HL-60/S4 treated with phorbol 12-myristate 13-acetate at 8.2 ng/mL for 4 days and 3 days (cell line): ENCODE measurements at regions not wholly inside any gene's neighbourhood (a gene's known extent, or its start where the extent isn't known, plus 50 kb on each side); places are given as distances from the start of the nearest gene placed in this dataset.

ENCODE experiments used
- in situ Hi-C: fragments of 300-500 bp; cut with MboI; formaldehyde crosslinking; loops from 2 replicates; pipeline ENCODE4 v1.15.0; 2022; ENCODE audit warnings: low sequenced_read_pairs

DNA sequence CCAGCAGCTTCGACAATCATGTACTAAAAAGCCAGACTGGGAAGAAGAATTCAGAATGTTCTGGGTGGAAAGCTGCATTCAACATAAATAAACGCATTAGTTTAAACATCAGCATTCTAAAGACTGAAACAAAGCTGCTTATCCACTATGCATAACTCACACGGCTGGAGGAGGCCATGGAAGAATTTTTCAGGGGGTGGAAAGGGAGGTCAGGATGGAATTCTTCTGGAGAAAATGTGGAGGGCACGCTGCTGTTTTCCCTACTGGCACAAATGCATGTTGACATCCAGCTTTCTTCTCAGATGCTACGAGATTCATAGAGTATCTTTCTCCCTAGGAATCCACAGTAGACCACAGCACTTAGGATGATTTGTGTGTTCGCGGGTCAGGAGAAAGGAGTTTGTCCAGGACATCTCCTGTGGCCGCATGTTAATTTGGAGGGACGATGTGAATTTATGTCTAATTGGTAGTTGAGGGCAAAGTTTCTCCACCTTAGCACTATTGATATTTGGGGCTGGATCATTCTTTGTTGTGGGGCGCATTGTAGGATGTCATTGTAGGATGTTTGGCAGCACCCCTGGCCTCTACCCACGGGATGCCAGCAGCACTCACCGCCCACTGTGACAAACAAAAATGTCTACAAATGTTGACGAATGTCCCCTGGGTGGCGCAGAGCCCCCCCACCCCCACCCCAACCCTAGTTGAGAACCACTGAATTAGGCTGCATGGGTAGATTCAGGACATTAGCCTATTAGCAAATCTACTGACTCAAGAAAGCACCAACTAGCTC, 86.5 kb upstream of the KAZN start:
- in situ Hi-C loops, result no loop called here

DNA sequence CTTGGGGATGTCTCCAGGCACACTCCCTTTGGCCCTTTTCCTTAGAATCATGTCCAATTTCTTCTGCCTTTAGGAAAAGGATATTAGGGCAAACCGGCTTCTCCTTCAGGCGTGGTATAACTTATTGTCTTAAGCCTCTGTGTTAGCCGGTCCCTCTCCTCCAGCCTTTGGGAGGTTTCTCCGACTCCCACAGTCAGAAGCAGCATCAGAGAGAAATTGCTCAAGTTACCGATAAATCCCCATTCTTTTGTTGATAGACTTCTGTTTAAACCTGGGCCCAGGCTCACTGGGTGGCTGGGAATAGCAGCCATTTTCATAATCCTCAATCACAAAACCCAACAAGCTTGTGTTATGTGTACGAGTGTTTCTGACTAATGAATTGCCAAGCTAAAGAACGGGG, 85.4 kb upstream of the KAZN start:
- in situ Hi-C loops, result no loop called here

DNA sequence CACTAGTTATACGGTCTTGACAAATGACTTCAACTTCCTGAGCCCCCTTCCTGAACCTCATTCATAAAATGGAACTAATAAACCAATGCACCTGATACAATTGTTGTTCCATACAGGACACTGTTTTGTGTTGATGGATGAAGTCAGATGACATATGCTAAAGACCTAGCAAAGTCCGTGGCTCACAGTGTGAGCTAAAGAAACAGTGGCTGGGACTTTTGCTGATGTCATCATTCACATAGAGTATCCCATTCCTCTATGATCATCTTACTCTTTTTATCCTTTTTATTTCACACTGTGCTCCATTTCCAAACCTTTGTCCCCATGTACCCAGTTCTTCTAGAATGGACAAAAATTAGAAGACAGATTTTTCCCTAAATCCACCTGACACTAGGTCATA, 83.7 kb upstream of the KAZN start:
- in situ Hi-C loops, result no loop called here

DNA sequence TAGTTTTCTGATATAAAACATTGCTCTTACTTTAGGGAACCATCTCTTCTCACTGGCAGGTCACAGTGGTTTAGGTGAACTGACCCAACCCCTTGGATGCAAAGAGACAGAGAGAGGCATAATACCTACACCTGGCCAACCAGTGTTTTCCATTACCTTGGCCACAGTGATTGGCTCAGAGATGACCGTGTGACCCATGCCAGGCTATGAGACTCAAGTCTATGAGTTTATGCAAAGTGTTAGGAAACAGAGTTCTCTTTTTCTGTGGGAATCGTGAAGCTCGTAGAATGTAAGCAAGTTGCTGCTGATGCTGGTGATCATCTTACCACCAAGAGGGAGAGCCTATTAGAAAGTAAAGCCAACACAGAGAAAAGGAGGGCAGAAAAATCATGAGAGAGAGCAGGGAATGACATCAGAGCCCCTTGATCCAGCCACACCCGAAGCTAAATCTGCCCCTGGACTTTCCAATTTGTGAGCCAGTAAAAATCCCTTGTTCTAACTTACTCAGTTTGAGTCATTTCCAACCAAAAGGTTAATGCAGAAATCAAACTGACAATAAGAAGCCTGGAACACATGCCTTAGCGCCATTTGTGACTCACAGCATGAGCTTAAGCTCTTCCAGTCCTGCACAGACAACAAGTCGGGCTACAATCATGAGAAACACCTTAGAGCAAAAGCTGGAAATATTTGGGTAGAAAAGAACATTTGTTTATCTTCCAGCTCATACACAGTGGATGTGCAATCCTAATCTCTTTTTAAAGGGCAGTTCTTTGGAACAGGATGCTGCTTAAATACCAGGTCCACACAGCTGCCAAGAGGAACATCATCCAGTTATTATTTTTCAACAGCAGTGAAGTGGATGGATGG, 81.3 kb upstream of the KAZN start:
- in situ Hi-C loops, result no loop called here

- in situ Hi-C loops, result no loop called here
These were observed 80.7 kb upstream of the KAZN start for GRCh38 chr1:14517841-14518180.

DNA sequence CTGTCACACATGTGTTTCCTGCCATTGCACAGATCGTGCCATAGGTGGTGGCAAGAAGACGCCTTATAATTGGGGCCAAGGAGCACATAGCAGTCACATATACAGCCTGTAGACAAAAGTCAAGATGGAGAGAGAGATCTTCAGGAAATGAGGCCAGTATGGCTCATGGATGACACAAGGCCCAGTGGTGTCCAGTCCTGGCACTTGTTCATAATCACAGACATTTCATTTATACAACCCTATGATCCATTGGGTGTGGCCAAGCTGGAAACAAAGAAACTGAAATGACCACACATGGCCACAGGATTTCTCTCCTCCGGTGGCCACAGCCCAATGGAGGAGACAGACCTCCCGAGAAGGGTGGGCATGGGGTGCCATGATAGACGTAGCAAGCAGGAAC, 78.5 kb upstream of the KAZN start:
- in situ Hi-C loops, result no loop called here

- in situ Hi-C loops, result no loop called here
These were observed 77.8 kb upstream of the KAZN start for GRCh38 chr1:14520514-14521163.

GRCh38 chr1:14521622-14522021, 76.9 kb upstream of the KAZN start:
- in situ Hi-C loops, result no loop called here

DNA sequence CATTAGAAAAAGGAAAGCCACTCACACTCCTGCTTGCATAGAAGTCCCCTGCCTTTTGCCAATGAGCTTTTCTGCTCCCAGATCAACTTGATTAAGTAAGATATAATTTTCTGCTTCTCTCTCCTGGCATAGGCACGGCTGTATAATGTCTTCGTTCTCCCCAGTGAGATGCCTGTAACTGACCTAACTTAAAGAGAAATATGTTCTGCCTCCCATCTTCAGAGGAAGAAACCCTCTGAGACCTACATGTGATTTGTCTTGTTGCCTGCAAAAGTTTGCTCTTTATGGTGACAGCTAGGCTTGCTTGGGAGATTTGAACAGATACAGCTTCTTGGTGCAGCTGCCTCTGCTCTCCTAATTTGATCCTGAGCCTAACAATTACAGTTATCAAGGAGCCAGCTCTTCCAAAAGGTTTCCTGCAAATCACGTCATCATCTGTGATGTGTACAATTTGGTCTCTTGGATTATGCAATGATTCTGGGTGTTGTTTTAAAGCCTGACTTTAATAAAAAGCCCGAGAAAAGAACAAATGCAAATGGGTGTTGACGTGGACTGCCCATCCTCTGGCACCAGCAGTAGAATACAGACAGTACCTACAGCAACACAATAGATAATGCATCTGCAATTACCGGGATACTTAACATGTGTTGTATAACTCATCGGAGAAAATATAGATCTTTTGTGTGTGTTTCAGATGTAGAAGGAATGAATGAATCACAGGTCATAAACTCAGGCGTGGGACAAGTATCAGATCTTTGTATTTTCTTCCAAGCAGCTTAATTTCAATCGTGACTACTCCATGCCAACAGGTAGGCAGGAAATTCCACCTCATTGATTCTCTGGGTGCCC, 76.2 kb upstream of the KAZN start:
- in situ Hi-C loops, result no loop called here

GRCh38 chr1:14522926-14523241, 75.6 kb upstream of the KAZN start:
- in situ Hi-C loops, result no loop called here

DNA sequence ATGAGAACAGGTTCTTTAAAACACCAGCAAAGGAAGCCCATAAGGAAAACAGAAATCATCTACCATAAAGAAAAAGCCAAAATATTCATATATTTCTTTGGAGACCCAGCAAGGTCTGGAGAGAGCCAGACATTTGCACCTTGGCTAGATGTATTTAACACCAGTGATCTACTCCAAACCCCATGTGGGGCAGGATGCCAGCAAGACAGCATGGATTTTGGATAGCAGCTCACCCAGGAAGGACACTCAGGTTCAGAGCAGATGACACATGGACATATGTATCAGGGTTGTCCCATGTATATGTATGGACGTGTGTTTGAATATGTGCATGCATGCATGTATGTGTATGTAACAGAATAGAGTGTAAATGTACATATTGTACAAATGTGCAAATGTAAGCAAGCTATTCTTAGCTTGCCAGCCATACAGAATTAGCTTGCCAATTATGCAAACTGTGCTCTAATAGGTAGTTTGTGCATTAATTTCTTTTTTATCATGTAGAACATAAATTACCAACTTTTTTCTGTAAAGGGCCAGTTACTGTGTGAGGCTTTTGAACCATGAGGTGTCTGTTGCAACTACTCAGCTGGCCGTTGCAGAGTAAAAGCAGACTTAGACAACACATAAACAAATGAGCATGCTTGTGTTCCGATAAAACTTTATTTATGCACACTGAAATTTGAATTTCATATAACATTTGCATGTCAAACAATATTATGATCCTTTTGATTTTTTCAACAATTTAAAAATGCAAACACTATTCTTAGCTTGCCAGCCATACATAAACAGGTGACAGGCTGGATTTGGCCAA, 73.5 kb upstream of the KAZN start:
- in situ Hi-C loops, result no loop called here

DNA sequence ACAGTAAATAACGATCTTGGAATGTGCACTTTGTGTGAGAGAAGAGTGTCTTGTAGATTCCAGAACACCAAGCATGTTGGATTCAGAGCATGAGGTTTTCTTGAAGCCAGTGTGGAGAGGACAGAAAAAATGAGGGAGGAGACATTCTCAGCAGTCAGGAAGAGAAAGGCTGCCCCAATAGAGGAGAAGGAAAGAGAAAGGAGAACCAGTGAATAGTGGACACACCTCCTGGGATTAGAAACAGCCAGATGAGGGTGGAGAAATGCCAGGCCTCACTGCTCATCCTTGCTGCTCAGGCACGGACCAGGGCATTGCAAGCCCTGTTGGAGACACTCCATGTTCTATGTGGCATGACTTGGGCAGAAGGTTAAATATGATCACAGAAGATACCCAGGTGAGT, 69.0 kb upstream of the KAZN start:
- in situ Hi-C loops, result no loop called here

DNA sequence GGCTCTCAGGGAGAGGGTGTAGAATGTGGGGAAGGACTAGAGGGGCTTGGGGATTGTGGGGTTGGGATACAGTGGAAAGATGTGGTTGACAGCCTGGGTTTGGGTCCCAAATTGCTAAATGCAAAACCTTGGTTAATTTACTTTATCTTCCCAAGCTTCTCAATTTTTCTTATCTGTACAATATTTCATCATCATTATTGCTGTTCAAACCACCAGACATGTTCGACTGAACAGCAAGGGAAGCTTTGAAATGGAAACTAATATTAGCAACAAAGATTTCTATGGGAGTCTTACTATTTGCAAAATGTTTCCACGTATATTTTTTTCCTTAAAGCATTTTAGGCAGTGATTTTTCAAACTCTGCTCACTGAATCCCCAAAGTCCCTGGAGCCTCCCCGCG, 67.0 kb upstream of the KAZN start:
- in situ Hi-C loops, result no loop called here

DNA sequence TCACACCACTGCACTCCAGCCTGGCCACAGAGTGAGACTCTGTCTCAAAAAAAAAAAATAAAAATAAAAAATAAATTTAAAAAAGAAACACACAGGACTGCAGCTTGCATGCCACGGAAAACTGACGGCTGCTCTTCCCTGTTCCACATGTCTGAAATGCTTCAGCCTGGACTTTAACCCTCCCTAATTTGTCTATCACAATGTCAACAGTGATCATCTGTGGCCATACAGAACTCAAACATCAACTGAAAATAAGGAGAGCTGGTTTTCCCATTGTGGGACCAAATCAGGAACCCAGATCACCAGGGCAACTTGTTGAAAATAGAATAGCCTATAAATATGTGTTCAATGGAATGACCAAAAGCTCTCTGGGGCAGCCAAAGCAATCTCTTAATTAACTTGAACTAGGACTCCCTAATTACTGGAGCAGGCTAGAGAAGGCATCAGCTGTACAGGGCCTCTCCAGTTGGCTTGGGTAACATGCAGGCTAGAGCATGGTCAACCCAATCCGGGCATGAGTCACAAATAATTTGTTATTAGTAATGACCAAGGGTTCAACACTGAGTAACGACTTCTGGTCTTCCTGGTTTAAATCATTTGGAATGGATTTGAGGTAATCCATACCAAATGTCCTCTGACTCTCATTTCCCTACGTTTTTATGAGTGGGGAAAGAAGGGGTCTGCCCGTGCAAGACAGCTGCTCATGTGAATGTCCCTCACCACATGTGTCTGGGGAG, 62.7 kb upstream of the KAZN start:
- in situ Hi-C loops, result no loop called here

- in situ Hi-C loops, result no loop called here
These were observed 60.1 kb upstream of the KAZN start for GRCh38 chr1:14538335-14538734.

GRCh38 chr1:14539309-14539708, 59.2 kb upstream of the KAZN start:
- in situ Hi-C loops, result no loop called here

GRCh38 chr1:14539953-14540563, 58.4 kb upstream of the KAZN start:
- in situ Hi-C loops, result no loop called here

- in situ Hi-C loops, result no loop called here
These were observed 57.1 kb upstream of the KAZN start for GRCh38 chr1:14541348-14541747.

GRCh38 chr1:14543191-14543840, 55.2 kb upstream of the KAZN start:
- in situ Hi-C loops, result no loop called here
